ENCODE measurements at regions not wholly inside any gene's neighbourhood (a gene's known extent, or its start where the extent isn't known, plus 50 kb on each side); places are given as distances from the start of the nearest gene placed in this dataset.

GRCh38 chr2:163252199-163252598, 413.6 kb upstream of the KCNH7 start:
- no peak overlapping the region for H2AFZ ChIP-seq (ENCODE audit: low read depth)
- H4K20me1 ChIP-seq (ENCODE audit: insufficient read depth): no peaks in the 10 kb centered on the region
- no peak overlapping the region for H3K9ac ChIP-seq
- no peaks in the 10 kb centered on the region for H3K36me3 ChIP-seq (ENCODE audit: insufficient read depth)
- no peak overlapping the region for H3K27ac ChIP-seq
- H3K4me3 ChIP-seq (IDR thresholded peaks at IDR 0.05; ENCODE audit: insufficient read depth, low read depth, low read length): no peak overlapping the region
- TF ChIP-seq CTCF (conservative IDR thresholded peaks at IDR 0.05; ENCODE audit: low read depth, low read length): no peak
- no peaks in the 10 kb centered on the region for H3K79me2 ChIP-seq (ENCODE audit: insufficient read depth, low read depth)
- no peaks in the 10 kb centered on the region for H3K4me1 ChIP-seq (ENCODE audit: low read depth, poor library complexity, severe bottlenecking)
- H3K4me2 ChIP-seq: no peak overlapping the region
- no peaks in the 10 kb centered on the region for H3K27me3 ChIP-seq (ENCODE audit: insufficient read depth, low read depth)

- no peak for TF ChIP-seq CTCF (conservative IDR thresholded peaks at IDR 0.05; ENCODE audit: low read depth, low read length)
- no peak overlapping the region for H2AFZ ChIP-seq (ENCODE audit: low read depth)
- no peak overlapping the region for H3K4me3 ChIP-seq (IDR thresholded peaks at IDR 0.05; ENCODE audit: insufficient read depth, low read depth, low read length)
- H3K4me1 ChIP-seq (ENCODE audit: low read depth, poor library complexity, severe bottlenecking): no peaks in the 10 kb centered on the region
- no peaks in the 10 kb centered on the region for H3K27me3 ChIP-seq (ENCODE audit: insufficient read depth, low read depth)
- H3K36me3 ChIP-seq (ENCODE audit: insufficient read depth): no peaks in the 10 kb centered on the region
- no peaks in the 10 kb centered on the region for H4K20me1 ChIP-seq (ENCODE audit: insufficient read depth)
- H3K79me2 ChIP-seq (ENCODE audit: insufficient read depth, low read depth): no peaks in the 10 kb centered on the region
- no peak overlapping the region for H3K9ac ChIP-seq
- no peak overlapping the region for H3K4me2 ChIP-seq
- no peak overlapping the region for H3K27ac ChIP-seq
These were observed 410.0 kb upstream of the KCNH7 start for GRCh38 chr2:163248376-163249253.

- Histone ChIP-seq H3K27ac (no peak overlapping the region), H3K4me3 (IDR thresholded peaks at IDR 0.05; ENCODE audit: insufficient read depth, low read depth, low read length) (no peak overlapping the region), H4K20me1 (ENCODE audit: insufficient read depth) (no peaks in the 10 kb centered on the region), H3K27me3 (ENCODE audit: insufficient read depth, low read depth) (no peaks in the 10 kb centered on the region), H3K4me2 (no peak overlapping the region), H3K36me3 (ENCODE audit: insufficient read depth) (no peaks in the 10 kb centered on the region), H3K9ac (no peak overlapping the region), H3K79me2 (ENCODE audit: insufficient read depth, low read depth) (no peaks in the 10 kb centered on the region), H2AFZ (ENCODE audit: low read depth) (no peak overlapping the region), H3K4me1 (ENCODE audit: low read depth, poor library complexity, severe bottlenecking) (no peaks in the 10 kb centered on the region)
- TF ChIP-seq CTCF (conservative IDR thresholded peaks at IDR 0.05; ENCODE audit: low read depth, low read length): no peak
These were observed 409.3 kb upstream of the KCNH7 start for GRCh38 chr2:163247847-163248220.

GRCh38 chr2:163247156-163247846, 408.7 kb upstream of the KCNH7 start:
- H3K27ac ChIP-seq: no peak overlapping the region
- no peak overlapping the region for H3K9ac ChIP-seq
- no peak overlapping the region for H3K4me2 ChIP-seq
- H3K36me3 ChIP-seq (ENCODE audit: insufficient read depth): no peaks in the 10 kb centered on the region
- no peak overlapping the region for H2AFZ ChIP-seq (ENCODE audit: low read depth)
- no peak for TF ChIP-seq CTCF (conservative IDR thresholded peaks at IDR 0.05; ENCODE audit: low read depth, low read length)
- H3K4me3 ChIP-seq (IDR thresholded peaks at IDR 0.05; ENCODE audit: insufficient read depth, low read depth, low read length): no peak overlapping the region
- no peaks in the 10 kb centered on the region for H4K20me1 ChIP-seq (ENCODE audit: insufficient read depth)
- no peaks in the 10 kb centered on the region for H3K27me3 ChIP-seq (ENCODE audit: insufficient read depth, low read depth)
- H3K79me2 ChIP-seq (ENCODE audit: insufficient read depth, low read depth): no peaks in the 10 kb centered on the region
- no peaks in the 10 kb centered on the region for H3K4me1 ChIP-seq (ENCODE audit: low read depth, poor library complexity, severe bottlenecking)
